SK-N-SH (cell line): ENCODE measurements at regions not wholly inside any gene's neighbourhood (a gene's known extent, or its start where the extent isn't known, plus 50 kb on each side); places are given as distances from the start of the nearest gene placed in this dataset.

ENCODE experiments used
- CTCF ChIP-seq: fragments of 200-600 bp; sonication (generic); IDR thresholded peaks from 2 replicates; pipeline ENCODE4 v1.6.1; 2017; ENCODE audit warnings: antibody characterized with exemption, mild to moderate bottlenecking, moderate library complexity
- EZH2phosphoT487 ChIP-seq: fragments of 200-600 bp; sonication (generic); IDR thresholded peaks from 2 replicates; pipeline ENCODE4 v1.6.1; 2017; ENCODE audit warnings: low read depth, mixed run types, mild to moderate bottlenecking, antibody characterized with exemption, moderate library complexity, borderline replicate concordance
- FOXJ3 ChIP-seq: sonication (generic); formaldehyde crosslinking; IDR thresholded peaks from 2 replicates; pipeline ENCODE4 v1.5.1; 2020; ENCODE audit warnings: mild to moderate bottlenecking, missing genetic modification reagents
- MAX ChIP-seq: IDR thresholded peaks from 2 replicates; pipeline ENCODE4 v1.4.0; 2012; ENCODE audit warnings: low read depth
- NRF1 ChIP-seq: IDR thresholded peaks from 2 replicates; pipeline ENCODE4 v1.6.1; 2012; ENCODE audit warnings: low read depth, mild to moderate bottlenecking, low read length
- RXRA ChIP-seq: IDR thresholded peaks from 2 replicates; pipeline ENCODE4 v1.4.0; 2012; ENCODE audit warnings: low read depth, mild to moderate bottlenecking, borderline replicate concordance
- TAF1 ChIP-seq: IDR thresholded peaks from 2 replicates; pipeline ENCODE4 v1.6.1; 2012; ENCODE audit warnings: low read depth, mild to moderate bottlenecking, low read length, moderate library complexity, borderline replicate concordance
- USF2 ChIP-seq: fragments of 150-350 bp; IDR thresholded peaks from 2 replicates; pipeline ENCODE4 v1.6.1; 2017; ENCODE audit warnings: antibody characterized with exemption, low read length, low read depth, borderline replicate concordance

GRCh38 chr14:28886940-28887339, 120.4 kb downstream of the FOXG1 start:
- no peak for TF ChIP-seq NRF1
- TF ChIP-seq CTCF, result no peak
- TF ChIP-seq USF2, result no peak
- TF ChIP-seq RXRA, result no peak
- TF ChIP-seq MAX, result no peak
- no peak for TF ChIP-seq EZH2phosphoT487
- no peak for TF ChIP-seq TAF1
- TF ChIP-seq FOXJ3 (CRISPR knock-in tag), result no peak
